H4 (cell line): ENCODE measurements at regions not wholly inside any gene's neighbourhood (a gene's known extent, or its start where the extent isn't known, plus 50 kb on each side); places are given as distances from the start of the nearest gene placed in this dataset.
"Not testable (repeated sequence)": the region's sequence is repeated elsewhere in the genome, so short reads cannot be mapped to it uniquely, and the experiment has no call there.

Experiments used
- DNase-seq: peaks from one replicate; pipeline ENCODE4 v3.0.0-alpha.2; 2015; ENCODE audit warnings: low spot score

DNA sequence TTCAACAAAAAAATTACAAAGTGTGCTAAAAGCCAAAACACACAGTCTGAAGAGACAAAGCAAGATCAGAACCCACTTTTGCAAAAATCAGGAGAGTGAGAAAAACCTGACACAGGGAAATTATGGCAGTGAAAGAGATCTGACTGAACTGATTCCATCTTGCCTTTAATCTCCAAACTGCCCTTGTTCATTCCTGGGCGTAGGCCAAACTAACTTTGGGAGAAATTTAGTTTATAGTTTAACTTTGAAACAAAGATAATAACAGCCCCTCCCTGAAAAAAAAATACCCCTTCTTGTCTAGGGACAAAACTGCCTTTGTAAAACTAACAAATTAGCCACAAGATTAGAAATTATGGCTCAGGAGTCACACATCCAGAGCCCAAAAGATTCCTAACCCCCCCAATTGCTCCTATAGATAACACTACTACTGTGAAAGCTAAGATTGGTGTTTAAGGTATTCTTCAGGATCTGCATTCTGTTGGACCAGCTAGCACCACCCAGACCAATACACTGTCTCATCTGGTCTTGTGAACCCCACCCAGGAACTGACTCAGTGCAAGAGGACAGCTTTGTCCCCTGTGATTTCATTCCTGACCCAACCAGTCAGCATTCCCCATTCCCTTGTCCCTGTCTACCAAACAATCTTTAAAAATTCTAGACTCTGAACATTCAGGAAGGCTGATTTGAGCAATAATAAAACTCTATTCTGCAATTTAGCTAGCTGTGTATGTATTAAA lies 226.1 kb upstream of the SH3BP4 start:
- DNase-seq = no peak

DNA sequence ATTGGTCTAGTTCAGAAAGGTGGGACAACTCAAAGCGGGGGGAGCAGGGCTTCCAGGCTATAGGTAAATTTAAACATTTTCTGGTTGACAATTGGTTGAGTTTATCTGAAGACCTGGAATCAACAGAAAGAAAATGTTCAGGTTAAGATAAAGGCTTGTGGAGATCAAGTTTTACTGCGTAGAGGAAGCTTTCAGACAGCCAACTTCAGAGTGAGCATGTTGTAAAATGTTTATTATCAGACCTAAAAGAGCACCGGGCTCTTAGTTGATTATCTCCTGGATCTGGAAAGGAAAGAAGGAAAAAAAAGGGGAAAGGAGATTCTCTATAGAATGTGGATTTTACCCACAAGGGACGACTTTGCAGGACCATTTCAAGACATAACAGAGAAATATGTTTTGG lies 227.0 kb upstream of the SH3BP4 start:
- no peak for DNase-seq

DNA sequence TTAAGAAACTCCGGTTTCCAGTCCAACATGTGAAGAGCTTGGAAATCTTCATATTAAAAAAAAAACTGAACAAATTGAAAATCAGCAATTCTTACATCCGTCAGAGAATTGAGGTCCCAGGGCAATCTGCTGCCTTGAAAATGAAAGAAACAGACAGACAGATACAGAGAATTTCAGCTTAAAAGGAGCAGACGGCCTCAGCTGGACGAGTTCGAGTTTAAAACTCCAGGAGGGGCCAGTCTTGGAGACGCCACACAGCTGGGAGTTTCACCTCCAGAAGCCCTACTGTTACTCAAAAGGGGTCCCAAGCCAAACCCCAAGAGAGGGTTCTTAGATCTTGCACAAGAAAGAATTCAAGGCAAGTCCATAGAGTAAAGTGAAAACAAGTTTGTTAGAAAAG lies 226.5 kb upstream of the ARL4C start:
- DNase-seq = no peak

DNA sequence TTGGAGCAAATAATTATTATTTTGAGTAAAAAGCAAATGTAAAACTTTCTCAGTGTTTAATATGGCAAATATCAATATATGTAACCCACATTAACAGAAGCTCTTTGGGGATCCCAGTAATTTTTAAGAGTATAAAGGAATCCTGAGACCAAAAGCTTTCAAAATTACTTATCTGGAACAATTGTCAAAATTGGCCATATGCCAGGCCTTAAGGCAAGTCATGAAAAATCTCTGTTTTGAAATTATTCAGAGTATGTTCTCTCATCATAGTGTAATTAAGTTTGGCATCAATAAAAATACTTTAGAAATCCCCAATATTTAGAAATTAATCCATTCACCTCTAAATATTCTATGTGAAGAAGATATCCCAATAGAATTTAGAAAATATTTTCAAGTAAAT lies 225.3 kb upstream of the ARL4C start:
- no peak for DNase-seq

DNA sequence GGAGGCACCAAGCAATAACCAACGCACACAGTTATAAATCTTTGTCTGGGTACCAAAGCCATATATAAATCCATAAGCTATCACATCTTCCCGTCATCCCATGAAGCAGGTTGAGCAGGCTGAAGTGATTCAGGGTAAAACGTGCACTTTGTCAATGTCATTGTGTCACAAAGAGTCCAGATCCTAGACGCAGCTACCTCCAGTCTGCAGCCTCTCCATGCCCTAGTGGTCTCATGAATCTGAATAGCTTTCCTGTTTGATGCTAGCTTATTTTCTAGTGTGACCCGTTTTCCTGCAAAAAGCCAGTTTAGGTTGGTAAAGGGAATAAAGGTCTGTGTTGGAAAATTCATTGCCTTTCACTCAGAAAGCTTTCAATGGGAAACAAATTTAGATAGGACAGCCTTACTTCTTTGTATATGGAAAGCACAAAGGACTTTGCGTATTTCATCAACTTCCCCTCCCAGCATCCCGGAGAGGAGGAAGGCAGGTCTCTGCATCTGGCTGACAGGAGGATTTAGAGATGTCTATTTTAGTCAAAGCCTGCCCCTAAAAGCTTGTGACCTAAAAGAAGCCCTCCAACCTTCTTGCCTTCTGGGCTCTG lies 222.3 kb upstream of the ARL4C start:
- DNase-seq = no peak

DNA sequence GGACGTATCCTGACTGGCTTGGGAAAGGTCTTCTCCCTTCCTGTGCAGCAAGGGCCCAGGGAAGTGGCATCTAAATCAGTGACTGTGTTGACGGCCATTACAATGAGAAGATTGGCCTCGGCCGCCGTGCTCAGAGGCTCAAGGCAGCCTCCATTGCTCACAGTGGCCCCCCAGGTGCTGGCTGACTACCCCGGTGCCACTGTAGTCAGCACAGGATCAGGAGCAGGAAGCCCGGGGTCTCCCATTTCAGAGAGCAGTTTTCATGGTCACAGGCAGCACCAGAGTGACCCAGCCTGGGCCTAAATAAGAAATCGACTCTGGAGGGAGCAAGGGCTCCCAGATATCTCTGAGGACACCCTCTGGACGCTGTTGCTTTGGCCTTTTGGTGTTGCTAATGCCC lies 219.4 kb upstream of the ARL4C start:
- no peak for DNase-seq

DNA sequence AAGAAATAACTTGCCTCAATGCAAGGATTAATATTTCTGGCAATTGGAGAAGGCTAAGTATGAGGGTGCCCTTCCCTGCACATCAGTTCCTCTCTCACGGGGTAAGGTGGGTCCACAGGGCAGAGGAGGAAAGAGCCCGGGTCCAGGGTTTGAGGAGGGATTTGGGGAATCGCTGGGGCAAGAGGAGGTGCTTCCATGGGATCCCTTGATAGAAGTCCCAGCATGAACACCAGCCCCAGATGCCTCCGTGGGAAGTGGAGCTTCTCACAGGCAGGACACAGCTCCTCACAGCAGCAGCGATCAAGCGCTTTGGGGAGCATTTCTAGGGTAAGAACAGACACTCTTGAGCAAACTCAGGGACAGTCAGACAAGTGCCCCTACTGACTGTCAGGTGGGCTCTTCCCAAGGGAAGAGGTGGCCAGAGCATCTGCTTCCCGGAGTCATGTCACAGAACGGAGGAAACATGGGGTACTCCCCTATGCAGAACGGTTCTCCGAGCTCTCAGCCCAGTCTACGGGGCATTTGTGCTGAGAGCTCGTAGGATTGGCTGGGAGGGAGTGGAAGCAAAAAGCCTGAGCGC lies 218.9 kb upstream of the ARL4C start:
- DNase-seq = no peak

DNA sequence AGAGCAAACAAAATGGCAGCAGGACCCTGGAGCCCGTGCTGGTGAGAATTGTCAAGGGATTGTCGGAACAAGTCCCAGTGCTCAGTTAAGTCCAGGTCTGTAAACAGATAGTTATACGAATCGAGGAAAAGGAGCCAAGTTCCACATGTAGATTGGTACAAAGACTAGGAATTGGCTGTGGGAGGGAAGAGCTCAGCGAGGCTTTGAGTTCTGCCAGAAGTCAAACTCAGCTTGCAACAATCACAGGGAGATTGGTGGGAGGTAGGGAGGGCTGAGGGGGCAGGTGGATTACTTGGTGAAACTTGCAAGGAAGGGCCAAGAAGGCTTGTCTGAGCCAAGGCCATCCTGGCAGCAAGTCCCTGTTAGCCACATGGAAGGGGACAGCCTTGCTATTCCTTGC lies 217.8 kb upstream of the ARL4C start:
- DNase-seq = no peak

DNA sequence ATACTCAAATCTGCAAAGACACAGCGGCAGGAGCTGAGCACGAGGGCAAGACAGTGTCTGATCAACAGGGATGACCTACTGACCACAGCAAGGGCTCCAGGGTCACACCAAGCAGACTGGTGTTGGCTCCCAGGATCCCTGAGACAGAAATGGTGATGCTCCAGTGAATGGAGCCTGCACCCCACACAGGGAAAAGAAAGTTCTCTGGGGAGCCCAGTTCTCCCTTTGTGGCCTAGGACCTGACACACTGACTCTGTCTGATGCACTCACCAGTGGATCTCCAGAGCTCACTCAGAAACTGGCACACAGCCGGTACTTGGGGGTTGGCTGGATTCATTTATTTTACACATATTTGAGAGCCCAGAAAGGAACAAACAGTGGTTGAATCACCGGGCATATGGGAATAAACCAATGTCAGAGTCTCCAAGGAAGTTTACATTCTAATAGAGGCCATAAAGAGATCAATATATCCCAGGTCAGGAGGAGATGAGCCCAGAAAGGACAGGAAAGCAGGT lies 215.6 kb upstream of the ARL4C start:
- DNase-seq = no peak

DNA sequence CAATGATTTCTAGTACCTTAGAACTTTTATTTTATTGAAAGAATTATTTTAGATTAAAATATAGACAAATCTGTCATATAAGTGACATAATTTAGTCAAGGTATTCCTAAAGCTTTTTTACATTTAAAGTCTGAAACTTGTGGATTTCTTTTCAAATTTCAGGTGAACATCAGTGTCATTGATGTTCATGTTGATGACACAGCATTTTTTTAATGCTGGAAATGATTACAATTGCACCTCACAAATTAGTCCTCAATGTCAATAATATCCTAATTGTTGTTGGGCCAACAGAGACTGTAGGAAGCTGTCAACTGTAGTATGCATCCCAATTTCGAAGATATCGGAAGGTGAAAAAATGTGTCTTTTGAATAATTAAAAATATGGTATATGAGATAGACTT lies 214.4 kb upstream of the ARL4C start:
- no peak for DNase-seq

DNA sequence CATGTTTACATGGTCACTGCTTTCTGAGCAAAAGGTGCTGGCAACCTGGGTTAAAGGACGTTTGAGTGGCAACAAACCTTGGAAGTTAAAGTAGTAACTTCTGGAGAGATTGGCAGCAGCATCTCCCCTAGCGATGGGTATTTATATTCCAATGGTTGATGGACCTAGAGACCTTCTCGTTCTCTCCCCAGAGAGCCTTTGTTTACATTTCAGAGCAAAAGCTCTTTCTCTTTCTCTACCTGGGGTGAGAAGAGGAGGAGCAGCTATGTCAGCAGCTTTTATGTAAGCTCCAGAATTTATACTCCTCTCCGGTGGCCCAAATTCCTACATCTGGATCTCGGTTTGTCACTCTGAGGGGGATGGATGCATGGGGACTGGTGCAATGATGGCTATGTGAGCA lies 213.7 kb upstream of the ARL4C start:
- DNase-seq = no peak

DNA sequence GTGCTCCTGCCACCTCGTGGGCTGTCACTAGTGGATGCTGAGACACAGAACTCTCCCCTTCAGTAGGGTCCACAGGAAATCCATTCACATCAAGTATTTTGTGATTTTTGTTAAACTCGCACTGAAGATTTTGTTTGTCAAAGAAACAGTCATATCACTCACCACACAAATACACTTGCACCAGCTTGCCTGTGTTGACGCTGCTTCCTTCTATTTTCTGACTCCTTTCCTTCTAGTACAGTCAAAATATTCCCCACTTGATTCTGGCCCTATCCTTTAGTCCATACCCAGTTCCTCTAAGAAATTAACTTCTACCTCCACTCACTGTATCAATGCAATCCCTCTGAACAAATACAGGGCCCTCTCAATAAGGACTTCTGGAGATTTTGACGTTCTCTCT lies 213.2 kb upstream of the ARL4C start:
- no peak for DNase-seq

DNA sequence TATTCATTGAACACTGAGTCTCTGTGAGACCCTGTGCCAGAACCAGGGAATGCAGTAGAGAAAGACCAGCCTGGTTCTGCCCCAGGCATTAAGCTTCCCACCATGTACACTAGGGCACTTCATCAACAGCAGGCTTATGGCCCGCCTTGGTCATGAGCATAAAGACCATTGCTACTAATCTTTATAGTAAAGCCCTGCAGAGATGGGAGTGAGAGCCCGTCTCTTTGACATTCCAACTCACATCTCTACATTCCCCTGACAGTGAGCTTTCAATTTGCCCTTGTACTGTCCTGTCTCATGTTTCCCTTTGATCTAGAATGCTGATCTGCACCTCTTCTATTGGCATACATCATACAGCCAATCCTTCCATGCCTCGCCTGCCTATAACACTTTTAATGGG lies 211.8 kb upstream of the ARL4C start:
- no peak for DNase-seq

DNA sequence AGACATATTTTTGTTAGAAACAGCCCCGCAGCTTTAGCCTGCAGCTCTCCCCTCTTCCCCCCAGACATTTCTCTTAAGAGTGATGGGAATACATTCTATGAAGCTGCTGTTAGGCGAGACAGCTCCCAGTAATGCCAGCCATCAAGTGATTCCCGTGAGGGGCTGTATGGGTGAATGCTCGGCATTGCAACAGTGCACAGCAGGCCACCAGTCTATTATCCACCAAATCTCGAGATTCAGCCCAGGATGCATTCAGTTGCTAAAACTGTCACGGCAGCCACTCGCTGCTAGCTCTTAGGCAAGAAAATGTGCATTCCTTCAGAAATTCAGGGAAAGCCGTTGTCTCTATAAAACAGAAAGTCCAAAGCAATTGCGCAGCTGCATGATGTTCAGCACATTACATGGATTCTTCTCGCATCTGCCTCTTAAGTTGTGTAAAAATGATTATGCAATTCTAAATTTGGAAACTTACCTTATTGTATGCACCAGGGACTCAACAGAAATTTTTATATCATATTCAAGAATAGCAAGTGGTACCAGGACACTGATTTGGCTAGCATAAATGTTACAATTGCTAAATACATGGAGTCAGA lies 211.3 kb upstream of the ARL4C start:
- no peak for DNase-seq

DNA sequence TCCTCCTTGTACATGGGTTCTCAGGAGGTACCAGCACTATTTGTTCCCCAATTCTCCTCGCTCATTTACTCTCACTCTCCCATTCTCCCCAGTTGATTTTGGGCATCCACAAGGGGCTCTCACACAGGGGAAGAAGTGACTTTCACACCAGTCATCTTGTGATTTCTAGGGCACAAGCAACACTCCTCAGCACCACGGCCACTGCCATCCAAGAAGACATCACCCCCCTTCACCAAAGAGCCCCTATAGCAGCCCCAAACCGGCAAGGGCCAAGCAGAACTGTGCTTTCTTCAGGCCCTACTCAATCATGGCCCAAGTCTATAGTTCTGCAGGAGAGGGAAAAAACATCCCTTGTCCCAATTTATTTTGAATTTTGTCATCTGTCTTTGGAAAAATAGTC lies 209.2 kb upstream of the ARL4C start:
- DNase-seq = no peak

DNA sequence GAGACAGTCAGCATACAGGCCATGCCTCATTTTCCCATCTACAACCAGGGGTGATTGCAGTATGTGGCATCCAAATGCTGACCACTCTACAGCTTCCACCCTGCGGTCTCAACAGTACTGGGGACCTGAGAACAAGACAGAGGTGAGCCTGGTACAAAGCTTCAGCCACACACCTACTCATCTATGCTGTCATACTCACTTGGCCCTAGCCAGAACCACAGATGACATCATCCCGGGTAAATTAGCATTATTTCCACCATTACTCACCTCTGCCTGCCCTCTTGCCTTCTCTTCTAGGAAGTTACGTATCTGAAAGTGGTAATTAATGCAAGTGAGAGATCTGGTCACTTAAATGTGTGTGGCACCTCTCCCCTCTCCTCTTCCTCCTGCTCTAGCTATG lies 208.2 kb upstream of the ARL4C start:
- DNase-seq = peak; percentile 40

DNA sequence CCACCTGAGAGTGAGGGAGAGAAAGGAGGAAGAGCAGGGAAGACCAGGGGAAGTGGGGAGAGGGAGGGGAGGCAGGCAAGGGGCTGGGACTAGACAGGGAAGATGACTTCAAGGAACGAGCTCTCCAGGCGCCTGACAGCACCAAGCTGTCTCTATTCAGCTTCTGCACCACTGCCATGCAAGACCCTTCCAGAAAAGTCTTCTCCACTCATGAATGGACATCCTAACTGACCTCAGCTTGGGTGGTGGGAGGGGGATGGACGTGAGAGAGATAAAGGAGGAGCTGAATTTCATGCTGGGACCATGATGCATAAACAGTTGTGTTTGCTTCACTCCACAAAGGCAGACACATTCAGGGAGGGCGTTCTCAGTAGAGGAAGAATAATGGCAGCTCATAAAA lies 206.4 kb upstream of the ARL4C start:
- DNase-seq = no peak

DNA sequence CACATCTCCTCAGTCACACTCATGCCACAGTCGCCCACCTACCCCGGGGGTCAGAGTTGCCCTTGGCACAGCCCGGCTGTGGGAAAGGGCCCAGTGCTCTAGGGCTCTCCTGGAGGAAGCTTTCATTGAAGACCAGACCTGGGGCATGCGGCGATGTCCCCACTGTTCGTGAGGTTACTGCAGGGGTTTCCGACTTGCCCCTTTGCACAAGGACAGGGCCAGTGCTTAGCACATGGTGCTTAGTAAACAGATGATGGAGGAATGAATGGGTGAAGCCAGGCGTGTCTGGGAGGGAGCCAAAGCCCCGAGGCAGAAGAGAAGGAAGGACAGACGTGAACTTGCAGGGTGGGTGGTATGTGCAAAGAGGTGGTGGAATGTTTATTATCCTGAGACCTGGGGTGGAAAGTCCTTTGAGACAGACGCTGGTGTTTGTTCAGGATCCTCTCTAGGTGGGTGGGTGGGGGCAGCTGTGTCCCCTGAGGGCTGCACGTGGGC lies 205.9 kb upstream of the ARL4C start:
- no peak for DNase-seq

DNA sequence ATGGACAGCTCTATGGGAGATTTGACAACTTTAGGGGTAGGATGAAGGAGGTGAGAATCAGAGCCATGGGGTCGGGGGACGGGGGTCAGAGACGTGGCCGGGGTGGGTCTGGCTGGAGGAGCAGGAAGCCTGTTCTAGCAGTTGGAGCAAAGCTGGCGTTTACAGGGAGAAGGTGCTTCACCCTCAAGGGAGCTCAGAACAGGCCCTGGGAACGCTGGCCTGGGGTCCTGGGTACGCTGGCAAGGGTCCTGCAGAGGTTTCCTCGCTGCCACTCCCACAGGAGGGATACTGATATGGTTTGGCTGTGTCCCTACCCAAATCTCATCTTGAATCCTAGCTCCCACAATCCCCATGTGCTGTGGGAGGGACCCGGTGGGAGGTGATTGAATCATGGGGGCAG lies 205.0 kb upstream of the ARL4C start:
- no peak for DNase-seq

DNA sequence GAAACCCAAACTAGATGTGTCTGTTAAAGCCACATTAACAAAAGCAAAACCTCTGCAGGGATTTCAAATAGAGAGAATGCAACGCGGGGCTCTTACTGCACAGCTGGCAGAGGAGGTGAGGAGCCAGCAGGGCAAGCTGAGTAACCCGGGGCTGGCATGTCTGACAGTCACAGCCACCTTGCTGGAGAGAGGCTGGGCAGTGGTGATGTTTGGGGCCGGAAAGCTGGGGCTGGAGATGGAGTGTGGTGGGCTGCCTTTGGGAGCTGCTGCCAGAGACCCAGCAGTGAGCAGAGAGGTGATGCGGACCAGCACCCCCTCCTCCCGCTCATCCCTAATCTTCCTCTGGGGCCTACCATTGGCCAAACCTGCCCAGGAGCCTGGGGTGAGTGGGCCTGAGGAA lies 204.5 kb upstream of the ARL4C start:
- no peak for DNase-seq

DNA sequence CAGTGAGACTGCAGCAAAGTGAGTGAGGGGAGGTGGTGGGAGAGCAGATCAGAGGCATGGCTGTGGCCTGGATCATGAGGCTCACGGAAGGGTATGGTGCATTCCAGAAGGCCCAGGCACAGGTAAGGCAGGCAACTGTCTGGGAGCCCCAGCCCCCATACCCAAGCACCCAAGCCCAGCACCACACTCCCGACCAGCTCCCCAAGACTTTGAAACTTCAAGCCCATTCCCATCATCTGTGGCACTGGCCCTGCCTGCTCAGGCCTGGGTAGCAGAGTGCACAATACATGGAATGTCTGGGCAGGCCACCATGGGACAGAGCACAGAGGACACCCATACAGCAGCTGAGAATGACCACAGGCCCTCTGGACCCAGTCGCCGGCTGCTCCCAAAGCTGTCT lies 202.6 kb upstream of the ARL4C start:
- no peak for DNase-seq

DNA sequence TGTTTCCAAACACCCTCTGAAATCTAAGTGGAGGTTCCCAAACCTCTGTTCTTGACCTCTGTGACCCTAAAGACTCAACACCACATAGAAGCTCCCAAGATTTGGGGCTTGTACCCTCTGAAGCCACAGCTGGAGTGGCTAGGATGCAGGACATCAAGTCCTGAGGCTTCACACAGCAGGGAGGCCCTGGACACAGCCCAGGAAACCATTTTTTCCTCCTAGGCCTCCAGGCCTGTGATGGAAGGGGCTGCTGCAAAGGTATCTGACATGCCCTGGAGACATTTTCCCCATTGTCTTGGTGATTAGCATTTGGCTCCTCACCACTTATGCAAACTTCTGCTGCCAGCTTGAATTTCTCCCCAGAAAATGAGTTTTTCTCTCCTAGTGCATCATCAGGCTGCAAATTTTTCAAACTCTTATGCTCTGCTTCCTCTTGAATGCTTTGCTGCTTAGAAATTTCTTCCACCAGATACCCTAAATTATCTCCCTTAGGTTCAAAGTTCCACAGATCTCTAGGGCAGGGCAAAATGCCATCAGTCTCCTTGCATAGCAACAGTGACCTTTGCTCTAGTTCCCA lies 200.5 kb upstream of the ARL4C start:
- DNase-seq = not testable (repeated sequence)

DNA sequence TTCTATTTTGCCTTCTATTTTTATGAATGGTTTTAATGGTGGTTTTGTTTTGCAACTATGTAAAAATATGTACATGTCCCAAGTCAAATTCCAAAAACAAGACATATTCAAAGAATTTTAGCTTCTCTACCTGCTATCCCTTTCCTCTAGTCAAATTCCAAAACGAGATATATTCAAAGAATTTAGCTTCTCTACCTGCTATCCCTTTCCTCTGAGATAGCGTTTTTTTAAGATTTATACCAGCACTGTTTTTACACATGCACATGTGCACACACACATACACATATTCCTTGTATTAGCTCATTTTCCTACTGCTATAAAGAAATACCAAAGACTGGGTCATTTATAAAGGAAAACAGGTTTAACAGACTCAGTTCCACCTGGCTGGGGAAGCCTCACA lies 199.1 kb upstream of the ARL4C start:
- DNase-seq = no peak
